H1 (cell line): ENCODE measurements at regions not wholly inside any gene's neighbourhood (a gene's known extent, or its start where the extent isn't known, plus 50 kb on each side); places are given as distances from the start of the nearest gene placed in this dataset.

Experiments
- CTCF ChIA-PET: fragments of 300-600 bp; sonication (Branson Sonifier 250); formaldehyde crosslinking; loops from one replicate; lab custom pipeline; 2021; ENCODE audit not compliant: partially characterized antibody; lab: Charles Lee
- POLR2A ChIA-PET: fragments of 300-600 bp; sonication (Branson Sonifier 250); formaldehyde crosslinking; loops from one replicate; lab custom pipeline; 2021; ENCODE audit warnings: inconsistent platforms; ENCODE audit not compliant: partially characterized antibody; lab: Charles Lee
- DNase-seq, 2 experiments: peaks; one replicate each; pipeline versions ENCODE4 v3.0.0 to v3.0.0-alpha.2; 2010 to 2022; ENCODE audit warnings: low spot score in 2 of 2, low read depth in 1 of 2, mixed read lengths in 1 of 2
- FAIRE-seq: peaks from 2 replicates; lab custom pipeline; 2011; peaks lifted over from hg19 to GRCh38; lab: Jason Lieb, UNC
- H2AFZ ChIP-seq: 2 replicates; pipeline ENCODE4 v1.8.1; 2012; ENCODE audit warnings: low read length, inconsistent platforms
- H2AK5ac ChIP-seq: 2 replicates; pipeline ENCODE4 v1.6.1; 2013; ENCODE audit warnings: low read depth, low read length
- H2BK120ac ChIP-seq: replicated peaks from 2 replicates; pipeline ENCODE3; 2013; ENCODE audit warnings: low read depth, low read length, inconsistent platforms
- H2BK12ac ChIP-seq: 2 replicates; pipeline ENCODE4 v1.6.1; 2013; ENCODE audit warnings: low read depth, low read length
- H2BK15ac ChIP-seq: 2 replicates; pipeline ENCODE4 v1.6.1; 2013; ENCODE audit warnings: low read length
- H2BK20ac ChIP-seq: 2 replicates; pipeline ENCODE4 v1.6.1; 2013; ENCODE audit warnings: low read length
- H2BK5ac ChIP-seq: 2 replicates; pipeline ENCODE4 v1.6.1; 2013; ENCODE audit warnings: low read depth, low read length
- H3K14ac ChIP-seq: 2 replicates; pipeline ENCODE4 v1.6.1; 2013; ENCODE audit warnings: inconsistent platforms; ENCODE audit not compliant: insufficient read length
- H3K18ac ChIP-seq: 2 replicates; pipeline ENCODE4 v1.6.1; 2013; ENCODE audit warnings: low read length; ENCODE audit errors: extremely low read depth
- H3K23ac ChIP-seq: 2 replicates; pipeline ENCODE4 v1.6.1; 2013; ENCODE audit warnings: inconsistent platforms; ENCODE audit not compliant: insufficient read length
- H3K23me2 ChIP-seq: 2 replicates; pipeline ENCODE4 v1.6.1; 2013; ENCODE audit warnings: low read depth, low read length
- H3K27ac ChIP-seq: 2 replicates; pipeline ENCODE4 v1.6.1; 2011; ENCODE audit warnings: low read depth, low read length, inconsistent platforms
- H3K27me3 ChIP-seq, 4 experiments: replicated peaks in 1 of 4; 1 replicate in 1 of 4; 2 replicates in 3 of 4; pipeline versions ENCODE4 v1.6.1 to v1.8.1; 2011 to 2013; ENCODE audit warnings: low read length in 3 of 4, mild to moderate bottlenecking in 3 of 4, inconsistent platforms in 2 of 4, mixed read lengths in 2 of 4, moderate library complexity in 1 of 4; ENCODE audit not compliant: control insufficient read depth in 3 of 4, insufficient read depth in 3 of 4; ENCODE audit errors: extremely low read depth in 1 of 4
- H3K36me3 ChIP-seq, 4 experiments: 2 replicates each; pipeline versions ENCODE4 v1.6.1 to v1.8.1; 2011 to 2013; ENCODE audit warnings: mild to moderate bottlenecking in 4 of 4, low read length in 3 of 4, moderate library complexity in 2 of 4, control low read depth in 1 of 4, inconsistent platforms in 1 of 4; ENCODE audit not compliant: insufficient read depth in 4 of 4, control insufficient read depth in 2 of 4
- H3K4ac ChIP-seq: replicated peaks from 2 replicates; pipeline ENCODE3; 2013; ENCODE audit warnings: low read length, low read depth, mixed read lengths, inconsistent platforms; ENCODE audit not compliant: insufficient read length
- H3K4me1 ChIP-seq, 4 experiments: replicated peaks in 1 of 4; 1 replicate in 1 of 4; 2 replicates in 3 of 4; pipeline versions ENCODE4 v1.6.1 to v1.8.1; 2011 to 2013; ENCODE audit warnings: low read length in 3 of 4, inconsistent platforms in 2 of 4, mixed read lengths in 1 of 4; ENCODE audit not compliant: insufficient read depth in 4 of 4, control insufficient read depth in 3 of 4
- H3K4me2 ChIP-seq, 2 experiments: 2 replicates each; pipeline versions ENCODE4 v1.6.1 to v1.8.1; 2011 to 2013; ENCODE audit warnings: low read depth in 2 of 2, low read length in 2 of 2, control low read depth in 1 of 2, inconsistent platforms in 1 of 2, mild to moderate bottlenecking in 1 of 2; ENCODE audit not compliant: insufficient read depth in 1 of 2
- H3K4me3 ChIP-seq, 4 experiments: fragments of 200-600, 300-600 bp in 1 of 4; sonication (generic), shearing (Covaris generic), sonication (Bioruptor Twin) in 1 of 4; 2 replicates each; pipeline versions ENCODE4 v1.5.1 to v1.8.1; 2011 to 2016; ENCODE audit warnings: low read length in 4 of 4, low read depth in 3 of 4, control low read depth in 2 of 4, inconsistent platforms in 2 of 4, mild to moderate bottlenecking in 2 of 4, mixed read lengths in 1 of 4, moderate library complexity in 1 of 4; ENCODE audit not compliant: insufficient read depth in 2 of 4; ENCODE audit errors: extremely low read depth in 1 of 4
- H3K56ac ChIP-seq: replicated peaks from 2 replicates; pipeline ENCODE3; 2013; ENCODE audit warnings: low read depth, mild to moderate bottlenecking, mixed read lengths, low read length, inconsistent platforms; ENCODE audit not compliant: insufficient read length
- H3K79me1 ChIP-seq: 2 replicates; pipeline ENCODE4 v1.6.1; 2013; ENCODE audit warnings: low read depth, low read length, control low read depth
- H3K79me2 ChIP-seq, 2 experiments: 2 replicates each; pipeline versions ENCODE4 v1.6.1 to v1.8.1; 2012 to 2013; ENCODE audit warnings: low read length in 2 of 2, mild to moderate bottlenecking in 2 of 2, inconsistent platforms in 1 of 2; ENCODE audit not compliant: insufficient read depth in 2 of 2, control insufficient read depth in 1 of 2
- H3K9ac ChIP-seq, 4 experiments: replicated peaks in 1 of 4; 1 replicate in 1 of 4; 2 replicates in 3 of 4; pipeline versions ENCODE4 v1.6.1 to v1.8.1; 2011 to 2013; ENCODE audit warnings: low read depth in 3 of 4, low read length in 3 of 4, control low read depth in 2 of 4, mild to moderate bottlenecking in 2 of 4, moderate library complexity in 2 of 4, inconsistent platforms in 1 of 4; ENCODE audit errors: extremely low read depth in 1 of 4
- H3K9me3 ChIP-seq, 2 experiments: 2 replicates each; pipeline versions ENCODE4 v1.6.1 to v1.8.1; 2012 to 2013; ENCODE audit warnings: mild to moderate bottlenecking in 2 of 2, moderate library complexity in 2 of 2, control low read depth in 1 of 2, inconsistent platforms in 1 of 2, low read depth in 1 of 2, low read length in 1 of 2, mixed read lengths in 1 of 2; ENCODE audit not compliant: insufficient read depth in 2 of 2
- H4K20me1 ChIP-seq, 2 experiments: replicated peaks in 1 of 2; 2 replicates each; pipeline versions ENCODE3 to v1.8.1; 2011 to 2013; ENCODE audit warnings: inconsistent platforms in 2 of 2, low read length in 2 of 2, mild to moderate bottlenecking in 1 of 2; ENCODE audit not compliant: insufficient read depth in 2 of 2, control insufficient read depth in 1 of 2
- H4K5ac ChIP-seq: 2 replicates; pipeline ENCODE4 v1.6.1; 2013; ENCODE audit warnings: low read length, low read depth, mixed read lengths, inconsistent platforms; ENCODE audit not compliant: insufficient read length
- H4K8ac ChIP-seq: 2 replicates; pipeline ENCODE4 v1.8.0; 2013; ENCODE audit warnings: mild to moderate bottlenecking, moderate library complexity, low read length, inconsistent platforms; ENCODE audit not compliant: insufficient read depth; ENCODE audit errors: extremely low read depth
- H4K91ac ChIP-seq: replicated peaks from 2 replicates; pipeline ENCODE3; 2013; ENCODE audit warnings: low read length, mixed read lengths, inconsistent platforms; ENCODE audit not compliant: insufficient read length
- EP300 ChIP-seq, 2 experiments: IDR thresholded peaks; 1 replicate in 1 of 2; 2 replicates in 1 of 2; pipeline ENCODE4 v1.6.1; 2011 to 2012; ENCODE audit warnings: low read depth in 2 of 2, low read length in 2 of 2, mild to moderate bottlenecking in 2 of 2, borderline replicate concordance in 1 of 2, inconsistent platforms in 1 of 2, moderate library complexity in 1 of 2
- TBP ChIP-seq: IDR thresholded peaks from 2 replicates; pipeline ENCODE4 v1.6.1; 2011; ENCODE audit warnings: low read depth, low read length, improper control_type of control experiment
- WGBS, 2 experiments: shearing (Covaris generic) in 1 of 2; methylation state at CpG; one replicate each; pipeline versions ENCODE4 v1.1.6 to v1.1.7; 2013 to 2015; ENCODE audit warnings: low lambda C conversion rate in 2 of 2, mixed read lengths in 2 of 2, inconsistent platforms in 1 of 2, low coverage in 1 of 2, missing lambda C conversion rate in 1 of 2; ENCODE audit not compliant: insufficient replicate concordance in 2 of 2, insufficient coverage in 1 of 2, insufficient read length in 1 of 2; ENCODE audit errors: extremely low coverage in 1 of 2, missing lambda C conversion rate in 1 of 2; 5-methylcytosine and 5-hydroxymethylcytosine counted together

DNA sequence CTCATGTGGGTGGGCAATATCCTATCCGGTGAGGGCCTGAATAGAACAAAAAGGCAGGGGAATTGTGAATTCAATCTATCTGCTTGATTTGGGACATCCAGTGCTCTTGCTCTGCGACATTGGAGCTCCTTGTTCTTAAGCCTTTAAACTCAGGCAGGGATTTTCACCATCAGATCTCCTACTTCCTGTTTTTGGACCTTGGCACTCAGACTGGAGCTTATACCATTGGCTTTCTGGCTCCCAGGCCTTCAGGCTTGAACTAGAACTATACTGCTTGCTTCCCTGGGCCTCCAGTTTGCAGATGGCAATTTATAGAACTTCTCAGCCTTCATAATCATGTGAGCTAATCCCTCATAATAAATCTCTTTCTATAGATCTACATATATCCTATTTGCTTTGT, 134.3 kb upstream of the CLINT1 start:
- Histone ChIP-seq H2AK5ac (no peak overlapping the region), H2BK20ac (no peak overlapping the region), H4K8ac (no peak overlapping the region), H4K20me1 (no peaks in the 10 kb centered on the region), H3K18ac (no peak overlapping the region), H2BK12ac (no peak overlapping the region), H3K23ac (no peak overlapping the region), H2BK15ac (no peak overlapping the region), H4K91ac (no peak overlapping the region), H3K56ac (no peak overlapping the region), H3K14ac (no peak overlapping the region), H3K4me3 (no peak overlapping the region), H3K4me1 (peaks cover 0 to 2% (median 0%) of the 10 kb centered on the region in 4 experiments; a peak in 1 of 7 replicates), H3K23me2 (no peaks in the 10 kb centered on the region), H3K36me3 (no peaks in the 10 kb centered on the region), H3K9ac (no peak overlapping the region), H4K5ac (no peak overlapping the region), H2BK5ac (no peak overlapping the region), H2AFZ (peak overlapping the region; percentile 65; the same call in 1 of the 2 replicates), H3K4ac (no peak overlapping the region), H3K79me2 (no peaks in the 10 kb centered on the region), H3K9me3 (no peaks in the 10 kb centered on the region), H2BK120ac (no peak overlapping the region), H3K27ac (no peak overlapping the region), H3K79me1 (no peaks in the 10 kb centered on the region), H3K27me3 (no peaks in the 10 kb centered on the region), H3K4me2 (no peak overlapping the region)
- POLR2A ChIA-PET: interaction anchor here (0.6 to 1.0 kb wide), 2 partner anchors 37 to 138 kb away, joined by 3 read pairs; no protein-coding TSS in a partner anchor
- CTCF ChIA-PET: interaction anchor here (0.7 to 5.0 kb wide), 14 partner anchors 19 to 249 kb away, joined by 3 to 24 read pairs (median 4); partner anchors contain the start of gene LSM11
- WGBS, 2 experiments: 89% methylated on average over 2 of the region's 2 CpGs; no CpG with 5 or more reads in 1 of the 2 experiments
- DNase-seq (no peak), FAIRE-seq (no peak)
- no peak for TF ChIP-seq EP300 (IDR thresholded peaks at IDR 0.05; ENCODE audit: borderline replicate concordance in 1 of 2, low read depth in 2 of 2, low read length in 2 of 2)
- no peak for TF ChIP-seq TBP
